Neural crest cell (in vitro differentiated cells): ENCODE measurements at regions not wholly inside any gene's neighbourhood (a gene's known extent, or its start where the extent isn't known, plus 50 kb on each side); places are given as distances from the start of the nearest gene placed in this dataset.
A peak's percentile ranks its signal among the peaks of the same experiment; 100 is the strongest.

Source experiments
- DNase-seq: peaks from one replicate; pipeline ENCODE4 v3.0.0; 2021; ENCODE audit warnings: low read depth, mixed read lengths, low spot score
- H3K27ac Mint-ChIP-seq: one replicate; pipeline ENCODE4 v1.8.0; 2021; ENCODE audit warnings: mild to moderate bottlenecking, mixed read lengths; ENCODE audit not compliant: unreplicated experiment
- H3K27me3 Mint-ChIP-seq: 2 replicates; pipeline ENCODE4 v1.8.0; 2021; ENCODE audit warnings: low read depth, mild to moderate bottlenecking, mixed read lengths
- H3K36me3 Mint-ChIP-seq: 2 replicates; pipeline ENCODE4 v1.8.0; 2021; ENCODE audit warnings: low read depth, mild to moderate bottlenecking, mixed read lengths
- H3K4me1 Mint-ChIP-seq: 2 replicates; pipeline ENCODE4 v1.8.0; 2021; ENCODE audit warnings: mixed read lengths
- H3K4me3 Mint-ChIP-seq: one replicate; pipeline ENCODE4 v1.8.0; 2021; ENCODE audit warnings: mild to moderate bottlenecking, mixed read lengths
- H3K9me3 Mint-ChIP-seq: 2 replicates; pipeline ENCODE4 v1.8.0; 2021; ENCODE audit warnings: mixed read lengths
- TF ChIP-seq, protein P1 (sequence below): fragments of 200-600 bp; sonication (generic); conservative IDR thresholded peaks from 2 replicates; pipeline ENCODE4 v1.5.0; 2021; ENCODE audit warnings: antibody characterized with exemption, mild to moderate bottlenecking

DNA sequence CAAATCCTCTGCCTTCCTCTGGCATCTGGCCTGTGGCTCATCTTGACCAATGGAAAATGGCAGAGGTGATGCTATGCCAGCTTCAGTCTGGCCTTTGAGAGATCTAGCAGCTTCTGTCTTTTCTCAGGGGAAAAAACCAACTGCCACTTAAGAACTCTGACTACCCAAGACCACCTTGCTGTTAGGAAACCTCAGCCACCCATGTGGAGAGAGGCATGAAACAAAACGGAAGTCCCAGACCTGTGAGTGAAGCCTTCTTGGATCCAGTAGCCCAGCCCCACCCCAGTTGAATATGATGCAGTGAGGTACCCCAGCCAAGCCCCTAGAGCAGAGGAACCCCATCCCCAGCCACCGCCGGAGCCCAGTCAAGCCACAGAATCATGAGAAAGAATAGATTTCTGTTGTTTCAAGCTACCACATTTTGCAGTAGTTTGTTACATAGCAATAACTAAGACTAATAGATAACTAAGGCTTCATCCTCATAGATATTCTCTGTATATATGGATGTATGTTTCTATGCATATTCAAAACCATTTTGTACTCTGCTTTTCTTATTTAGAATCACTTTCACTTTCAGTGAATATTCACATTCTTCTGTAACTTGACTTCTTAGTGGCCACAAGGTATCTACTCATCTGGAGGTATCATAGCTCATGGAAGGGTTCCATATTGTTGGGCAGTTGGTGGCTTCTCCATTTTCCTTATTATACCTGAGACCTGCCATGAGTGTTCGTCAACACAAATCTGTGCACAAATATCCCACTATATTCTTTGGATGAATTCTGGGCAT lies 142.1 kb downstream of the FBXO15 start:
- no peak for DNase-seq
- H3K36me3 Mint-ChIP-seq, result no peaks in the 10 kb centered on the region
- H3K27me3 Mint-ChIP-seq, result peaks cover 3% of the 10 kb centered on the region
- H3K27ac Mint-ChIP-seq, result no peak overlapping the region
- TF ChIP-seq, protein P1, sequence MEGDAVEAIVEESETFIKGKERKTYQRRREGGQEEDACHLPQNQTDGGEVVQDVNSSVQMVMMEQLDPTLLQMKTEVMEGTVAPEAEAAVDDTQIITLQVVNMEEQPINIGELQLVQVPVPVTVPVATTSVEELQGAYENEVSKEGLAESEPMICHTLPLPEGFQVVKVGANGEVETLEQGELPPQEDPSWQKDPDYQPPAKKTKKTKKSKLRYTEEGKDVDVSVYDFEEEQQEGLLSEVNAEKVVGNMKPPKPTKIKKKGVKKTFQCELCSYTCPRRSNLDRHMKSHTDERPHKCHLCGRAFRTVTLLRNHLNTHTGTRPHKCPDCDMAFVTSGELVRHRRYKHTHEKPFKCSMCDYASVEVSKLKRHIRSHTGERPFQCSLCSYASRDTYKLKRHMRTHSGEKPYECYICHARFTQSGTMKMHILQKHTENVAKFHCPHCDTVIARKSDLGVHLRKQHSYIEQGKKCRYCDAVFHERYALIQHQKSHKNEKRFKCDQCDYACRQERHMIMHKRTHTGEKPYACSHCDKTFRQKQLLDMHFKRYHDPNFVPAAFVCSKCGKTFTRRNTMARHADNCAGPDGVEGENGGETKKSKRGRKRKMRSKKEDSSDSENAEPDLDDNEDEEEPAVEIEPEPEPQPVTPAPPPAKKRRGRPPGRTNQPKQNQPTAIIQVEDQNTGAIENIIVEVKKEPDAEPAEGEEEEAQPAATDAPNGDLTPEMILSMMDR, result no peak
- no peaks in the 10 kb centered on the region for H3K4me1 Mint-ChIP-seq
- H3K4me3 Mint-ChIP-seq, result no peak overlapping the region
- H3K9me3 Mint-ChIP-seq, result no peaks in the 10 kb centered on the region

DNA sequence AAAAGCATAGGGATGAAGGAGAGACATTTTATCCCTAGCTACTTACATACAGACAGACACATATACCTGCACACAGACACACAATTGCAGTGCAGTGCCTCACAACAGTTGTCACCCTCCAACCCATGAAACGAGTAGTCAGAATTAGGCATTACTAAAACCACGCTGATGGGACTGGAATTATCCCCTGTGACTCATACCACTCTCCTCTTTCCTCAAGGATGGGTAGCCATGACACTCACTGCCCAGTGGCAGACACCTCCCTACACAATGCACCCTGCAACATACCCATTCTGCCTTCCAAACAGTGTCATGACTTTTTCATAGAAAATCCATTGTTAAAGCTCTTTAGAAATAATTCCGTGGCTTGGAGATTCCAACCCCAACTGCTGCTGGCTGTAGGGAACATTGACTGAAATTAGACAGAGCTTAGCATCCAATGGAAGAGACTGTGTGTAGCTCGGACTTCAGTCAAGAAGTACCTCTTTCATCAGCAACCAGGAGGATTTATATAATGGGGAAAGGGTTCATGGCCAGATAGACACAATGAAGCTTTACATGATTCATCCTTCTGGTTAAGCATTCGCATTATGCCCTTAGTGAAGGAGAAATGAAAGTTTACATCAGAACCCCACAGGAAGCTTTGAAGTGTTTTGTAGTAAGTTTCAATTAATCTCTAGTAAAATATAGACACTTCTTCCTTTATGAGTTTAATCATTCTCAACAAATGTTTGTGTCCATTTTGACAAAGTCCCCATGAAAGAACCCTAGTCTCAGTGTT lies 155.2 kb downstream of the FBXO15 start:
- H3K9me3 Mint-ChIP-seq, result peaks cover 5% of the 10 kb centered on the region
- no peaks in the 10 kb centered on the region for H3K27me3 Mint-ChIP-seq
- peaks cover 5% of the 10 kb centered on the region for H3K36me3 Mint-ChIP-seq
- H3K27ac Mint-ChIP-seq, result no peak overlapping the region
- no peak for DNase-seq
- TF ChIP-seq, protein P1, result no peak
- H3K4me3 Mint-ChIP-seq, result no peak overlapping the region
- H3K4me1 Mint-ChIP-seq, result no peaks in the 10 kb centered on the region

GRCh38 chr18:73991570-73991969 lies 156.1 kb downstream of the FBXO15 start:
- H3K27ac Mint-ChIP-seq, result no peak overlapping the region
- TF ChIP-seq, protein P1, result no peak
- no peaks in the 10 kb centered on the region for H3K4me1 Mint-ChIP-seq
- H3K9me3 Mint-ChIP-seq, result peaks cover 3% of the 10 kb centered on the region
- no peak for DNase-seq
- peaks cover 5% of the 10 kb centered on the region for H3K36me3 Mint-ChIP-seq
- no peak overlapping the region for H3K4me3 Mint-ChIP-seq
- H3K27me3 Mint-ChIP-seq, result no peaks in the 10 kb centered on the region

DNA sequence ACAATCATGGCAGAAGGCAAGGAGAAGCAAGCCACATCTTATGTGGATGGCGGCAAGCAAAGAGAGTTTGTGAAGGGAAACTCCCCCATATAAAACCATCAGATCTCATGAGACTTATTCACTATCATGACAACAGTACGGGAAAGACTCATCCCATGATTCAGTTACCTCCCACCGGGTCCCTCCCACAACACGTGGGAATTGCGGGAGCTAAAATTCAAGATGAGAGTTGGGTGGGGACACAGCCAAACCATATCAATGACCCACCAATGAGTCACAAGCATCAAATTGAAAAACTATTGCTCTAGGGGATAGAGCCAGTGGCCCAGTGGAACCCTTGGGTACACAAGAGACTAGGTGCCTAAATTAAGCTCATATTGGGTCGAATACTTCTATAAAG lies 157.4 kb downstream of the FBXO15 start:
- Mint-ChIP-seq H3K4me3 (no peak overlapping the region), H3K27me3 (no peaks in the 10 kb centered on the region), H3K4me1 (no peaks in the 10 kb centered on the region), H3K27ac (no peak overlapping the region), H3K36me3 (peaks cover 5% of the 10 kb centered on the region), H3K9me3 (peaks cover 3% of the 10 kb centered on the region)
- no peak for DNase-seq
- TF ChIP-seq, protein P1, result no peak

GRCh38 chr18:73987247-73987980 lies 160.2 kb downstream of the FBXO15 start:
- Mint-ChIP-seq H3K4me3 (no peak overlapping the region), H3K27ac (peak overlapping the region; percentile 29), H3K4me1 (no peaks in the 10 kb centered on the region), H3K36me3 (peaks cover 5% of the 10 kb centered on the region), H3K27me3 (no peaks in the 10 kb centered on the region), H3K9me3 (peaks cover 3% of the 10 kb centered on the region)
- TF ChIP-seq, protein P1, result no peak
- no peak for DNase-seq
